ENCODE measurements at regions not wholly inside any gene's neighbourhood (a gene's known extent, or its start where the extent isn't known, plus 50 kb on each side); places are given as distances from the start of the nearest gene placed in this dataset.
"Not testable (repeated sequence)": the region's sequence is repeated elsewhere in the genome, so short reads cannot be mapped to it uniquely, and the experiment has no call there.

- DNase-seq, result not testable (repeated sequence)
Measured at GRCh38 chr2:90238505-90239230, 1547.2 kb downstream of the RPIA start.

- not testable (repeated sequence) for DNase-seq
Measured at GRCh38 chr2:90239769-90240168, 1548.3 kb downstream of the RPIA start.

- DNase-seq, result not testable (repeated sequence)
Measured at GRCh38 chr2:90244902-90245765, 1553.7 kb downstream of the RPIA start.

GRCh38 chr2:90248400-90248799, 1556.9 kb downstream of the RPIA start:
- not testable (repeated sequence) for DNase-seq

GRCh38 chr2:90250350-90250749, 1558.9 kb downstream of the RPIA start:
- DNase-seq, result not testable (repeated sequence)

- DNase-seq, result not testable (repeated sequence)
Measured at GRCh38 chr2:90251576-90251975, 1560.1 kb downstream of the RPIA start.

- DNase-seq, result not testable (repeated sequence)
Measured at GRCh38 chr2:90253306-90253705, 1561.8 kb downstream of the RPIA start.

- not testable (repeated sequence) for DNase-seq
Measured at GRCh38 chr2:90266888-90267287, 1575.4 kb downstream of the RPIA start.

GRCh38 chr2:90287751-90288150, 1596.3 kb downstream of the RPIA start:
- not testable (repeated sequence) for DNase-seq

GRCh38 chr2:90288396-90288795, 1596.9 kb downstream of the RPIA start:
- DNase-seq, result not testable (repeated sequence)

- not testable (repeated sequence) for DNase-seq
Measured at GRCh38 chr2:90289291-90289980, 1598.0 kb downstream of the RPIA start.

GRCh38 chr2:90290701-90291100, 1599.2 kb downstream of the RPIA start:
- DNase-seq, result not testable (repeated sequence)

- not testable (repeated sequence) for DNase-seq
Measured at GRCh38 chr2:90291168-90291883, 1599.9 kb downstream of the RPIA start.

- DNase-seq, result not testable (repeated sequence)
Measured at GRCh38 chr2:90291934-90292333, 1600.5 kb downstream of the RPIA start.

- DNase-seq, result not testable (repeated sequence)
Measured at GRCh38 chr2:90292451-90292850, 1601.0 kb downstream of the RPIA start.

- DNase-seq, result not testable (repeated sequence)
Measured at GRCh38 chr2:90293224-90293623, 1601.8 kb downstream of the RPIA start.

- DNase-seq, result not testable (repeated sequence)
Measured at GRCh38 chr2:90293806-90294205, 1602.3 kb downstream of the RPIA start.

GRCh38 chr2:90295036-90295750, 1603.7 kb downstream of the RPIA start:
- DNase-seq, result not testable (repeated sequence)

- not testable (repeated sequence) for DNase-seq
Measured at GRCh38 chr2:90296484-90296777, 1605.0 kb downstream of the RPIA start.

GRCh38 chr2:90297701-90298100, 1606.2 kb downstream of the RPIA start:
- not testable (repeated sequence) for DNase-seq

GRCh38 chr2:90298126-90298755, 1606.8 kb downstream of the RPIA start:
- DNase-seq, result not testable (repeated sequence)

Measured in activated CD4-positive, CD25-positive, alpha-beta regulatory T cell treated with anti-CD3 and anti-CD28 coated beads, Interleukin-2, amount 50 U/mL, for 72 hours (primary cell).